ENCODE measurements at regions not wholly inside any gene's neighbourhood (a gene's known extent, or its start where the extent isn't known, plus 50 kb on each side); places are given as distances from the start of the nearest gene placed in this dataset.

DNA sequence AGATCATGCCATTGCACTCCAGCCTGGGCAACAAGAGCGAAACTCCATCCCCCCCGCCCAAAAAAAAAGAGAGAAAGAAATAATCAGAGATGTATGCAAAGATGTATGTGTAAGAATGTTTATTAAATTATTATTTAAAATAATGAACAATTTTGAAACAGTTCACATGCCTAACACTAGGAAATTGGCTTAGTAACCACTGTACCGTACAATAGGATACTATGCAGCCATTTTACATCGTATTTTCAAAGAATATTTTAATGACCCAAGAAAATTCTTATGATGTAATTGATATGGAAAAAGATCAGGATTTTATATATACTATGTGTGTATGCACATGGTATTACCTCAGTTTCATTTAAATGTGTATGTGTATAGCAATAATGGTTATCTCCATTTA lies 190.5 kb downstream of the ZFP36L2 start:
- TF ChIP-seq, protein P1, sequence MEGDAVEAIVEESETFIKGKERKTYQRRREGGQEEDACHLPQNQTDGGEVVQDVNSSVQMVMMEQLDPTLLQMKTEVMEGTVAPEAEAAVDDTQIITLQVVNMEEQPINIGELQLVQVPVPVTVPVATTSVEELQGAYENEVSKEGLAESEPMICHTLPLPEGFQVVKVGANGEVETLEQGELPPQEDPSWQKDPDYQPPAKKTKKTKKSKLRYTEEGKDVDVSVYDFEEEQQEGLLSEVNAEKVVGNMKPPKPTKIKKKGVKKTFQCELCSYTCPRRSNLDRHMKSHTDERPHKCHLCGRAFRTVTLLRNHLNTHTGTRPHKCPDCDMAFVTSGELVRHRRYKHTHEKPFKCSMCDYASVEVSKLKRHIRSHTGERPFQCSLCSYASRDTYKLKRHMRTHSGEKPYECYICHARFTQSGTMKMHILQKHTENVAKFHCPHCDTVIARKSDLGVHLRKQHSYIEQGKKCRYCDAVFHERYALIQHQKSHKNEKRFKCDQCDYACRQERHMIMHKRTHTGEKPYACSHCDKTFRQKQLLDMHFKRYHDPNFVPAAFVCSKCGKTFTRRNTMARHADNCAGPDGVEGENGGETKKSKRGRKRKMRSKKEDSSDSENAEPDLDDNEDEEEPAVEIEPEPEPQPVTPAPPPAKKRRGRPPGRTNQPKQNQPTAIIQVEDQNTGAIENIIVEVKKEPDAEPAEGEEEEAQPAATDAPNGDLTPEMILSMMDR (IDR thresholded peaks at IDR 0.05; ENCODE audit: low read depth, low read length), result no peak
- no peak overlapping the region for H3K4me3 ChIP-seq (ENCODE audit: low read depth, low read length)
- no peak overlapping the region for H3K27ac ChIP-seq (ENCODE audit: low read depth, low read length)
- ChIA-PET POLR2A (no interaction called here), CTCF (no interaction called here)
- no peak for DNase-seq (ENCODE audit: low read depth, low spot score)
- no peaks in the 10 kb centered on the region for H3K27me3 ChIP-seq (ENCODE audit: control insufficient read depth, insufficient read depth, low read length)
- no peaks in the 10 kb centered on the region; the same call in 1 of the 2 replicates for H3K9me3 ChIP-seq (ENCODE audit: control insufficient read depth, insufficient read depth, low read length)

DNA sequence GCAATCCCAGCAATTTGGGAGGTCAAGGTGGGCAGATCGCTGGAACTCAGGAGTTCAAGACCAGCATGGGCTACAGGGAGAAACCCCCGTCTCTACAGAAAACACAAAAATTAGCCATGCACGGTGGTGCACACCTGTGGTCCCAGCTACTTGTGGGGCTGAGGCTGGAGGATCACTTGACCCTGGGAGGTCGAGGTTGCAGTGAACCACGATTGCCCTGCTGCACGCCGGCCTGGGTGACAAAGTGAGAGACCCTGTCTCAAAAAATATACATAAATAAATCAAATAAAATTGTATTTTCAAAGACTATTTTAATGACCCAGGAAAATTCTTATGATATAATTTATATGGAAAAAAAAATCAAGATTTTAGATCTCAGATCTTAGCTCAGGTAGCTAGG lies 191.5 kb downstream of the ZFP36L2 start:
- DNase-seq (ENCODE audit: low read depth, low spot score), result no peak
- H3K9me3 ChIP-seq (ENCODE audit: control insufficient read depth, insufficient read depth, low read length), result no peaks in the 10 kb centered on the region; the same call in 1 of the 2 replicates
- TF ChIP-seq, protein P1 (IDR thresholded peaks at IDR 0.05; ENCODE audit: low read depth, low read length), result no peak
- no peaks in the 10 kb centered on the region for H3K27me3 ChIP-seq (ENCODE audit: control insufficient read depth, insufficient read depth, low read length)
- no peak overlapping the region for H3K27ac ChIP-seq (ENCODE audit: low read depth, low read length)
- ChIA-PET CTCF (interaction anchor here (0.5 kb wide), 1 partner anchor 542 kb away, joined by 3 read pairs; no protein-coding TSS in a partner anchor), POLR2A (no interaction called here)
- H3K4me3 ChIP-seq (ENCODE audit: low read depth, low read length), result no peak overlapping the region

DNA sequence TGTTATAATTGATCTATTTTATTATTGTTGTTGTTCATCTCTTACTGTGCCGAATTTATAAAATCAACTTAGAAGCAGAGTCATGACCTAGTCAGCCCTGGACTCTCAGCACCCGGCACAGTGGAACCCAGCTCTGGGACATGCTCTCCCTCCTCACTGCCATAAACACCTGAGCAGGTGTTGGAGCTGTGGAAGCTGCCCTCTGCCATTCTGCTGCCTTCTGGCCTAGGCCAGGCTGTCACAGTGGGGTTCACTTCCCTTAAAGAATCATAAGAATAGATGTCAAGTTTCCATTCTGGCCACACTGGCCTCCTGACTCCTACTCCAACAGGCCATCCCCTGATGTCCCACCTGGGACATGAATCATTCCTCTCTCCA lies 192.2 kb downstream of the ZFP36L2 start:
- TF ChIP-seq, protein P1 (IDR thresholded peaks at IDR 0.05; ENCODE audit: low read depth, low read length), result no peak
- H3K27ac ChIP-seq (ENCODE audit: low read depth, low read length), result no peak overlapping the region
- no peak overlapping the region for H3K4me3 ChIP-seq (ENCODE audit: low read depth, low read length)
- ChIA-PET CTCF (interaction anchor here (0.5 kb wide), 1 partner anchor 543 kb away, joined by 3 read pairs; no protein-coding TSS in a partner anchor), POLR2A (no interaction called here)
- no peaks in the 10 kb centered on the region for H3K27me3 ChIP-seq (ENCODE audit: control insufficient read depth, insufficient read depth, low read length)
- no peaks in the 10 kb centered on the region; the same call in 1 of the 2 replicates for H3K9me3 ChIP-seq (ENCODE audit: control insufficient read depth, insufficient read depth, low read length)
- no peak for DNase-seq (ENCODE audit: low read depth, low spot score)

DNA sequence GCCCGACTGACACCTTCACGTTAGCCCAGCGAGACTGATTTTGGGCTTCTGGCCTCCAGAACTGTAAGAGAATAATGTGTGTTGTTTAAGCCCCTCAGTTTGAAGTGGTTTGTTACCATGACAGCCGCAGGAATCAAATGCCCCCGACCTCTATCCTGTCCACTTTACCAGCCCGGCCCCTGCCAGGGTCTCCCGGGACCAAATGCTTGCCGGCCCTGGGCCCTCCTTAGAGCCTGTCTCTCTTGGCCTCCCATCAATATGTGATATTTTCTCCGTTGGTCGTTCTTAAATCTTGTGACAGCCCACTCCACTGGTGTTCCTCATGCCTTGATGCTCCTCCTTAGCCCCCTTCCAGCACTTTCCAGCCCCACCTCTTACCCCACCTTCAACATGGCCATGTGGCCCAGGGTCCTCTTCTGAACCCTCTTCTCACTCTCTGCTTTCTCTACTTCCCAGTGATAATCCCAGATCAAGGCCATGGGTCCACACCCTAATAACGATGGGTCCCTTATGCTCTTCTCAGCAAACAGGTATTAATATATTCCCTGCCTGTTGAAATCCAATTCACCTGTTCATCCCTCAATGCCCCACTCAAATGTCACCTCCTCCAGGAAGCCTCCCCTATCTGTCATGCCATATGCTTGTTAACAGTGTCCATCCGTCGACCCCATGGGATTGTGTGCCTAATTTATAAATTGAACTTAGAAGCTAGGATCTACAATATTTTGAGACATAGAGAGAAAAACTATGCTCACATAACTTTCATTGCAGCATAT lies 192.8 kb downstream of the ZFP36L2 start:
- TF ChIP-seq, protein P1 (IDR thresholded peaks at IDR 0.05; ENCODE audit: low read depth, low read length), result no peak
- Histone ChIP-seq H3K4me3 (ENCODE audit: low read depth, low read length) (no peak overlapping the region), H3K9me3 (ENCODE audit: control insufficient read depth, insufficient read depth, low read length) (no peaks in the 10 kb centered on the region; the same call in 1 of the 2 replicates), H3K27me3 (ENCODE audit: control insufficient read depth, insufficient read depth, low read length) (no peaks in the 10 kb centered on the region), H3K27ac (ENCODE audit: low read depth, low read length) (no peak overlapping the region)
- ChIA-PET CTCF (no interaction called here), POLR2A (no interaction called here)
- no peak for DNase-seq (ENCODE audit: low read depth, low spot score)

DNA sequence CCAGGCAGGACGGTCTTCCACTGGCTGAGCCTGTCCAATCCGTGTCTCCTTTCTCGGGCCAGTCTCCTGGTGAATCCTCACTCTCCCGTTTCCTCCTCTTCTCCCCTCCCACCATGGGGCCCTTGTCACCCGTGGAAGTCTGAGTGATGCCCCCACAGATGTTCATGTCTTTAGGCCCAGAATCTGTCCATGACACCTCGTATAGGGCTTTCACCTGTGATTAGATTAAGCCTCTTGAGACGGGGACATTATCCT lies 193.5 kb downstream of the ZFP36L2 start:
- Histone ChIP-seq H3K9me3 (ENCODE audit: control insufficient read depth, insufficient read depth, low read length) (no peaks in the 10 kb centered on the region; the same call in 1 of the 2 replicates), H3K27me3 (ENCODE audit: control insufficient read depth, insufficient read depth, low read length) (no peaks in the 10 kb centered on the region), H3K27ac (ENCODE audit: low read depth, low read length) (no peak overlapping the region), H3K4me3 (ENCODE audit: low read depth, low read length) (no peak overlapping the region)
- DNase-seq (ENCODE audit: low read depth, low spot score), result no peak
- POLR2A ChIA-PET, result interaction anchor here (0.7 kb wide), 1 partner anchor 91 kb away, joined by 6 read pairs; no protein-coding TSS in a partner anchor
- TF ChIP-seq, protein P1 (IDR thresholded peaks at IDR 0.05; ENCODE audit: low read depth, low read length), result no peak
- CTCF ChIA-PET, result no interaction called here

All from AG04450 (cell line).